HL-60 (cell line): ENCODE measurements at regions not wholly inside any gene's neighbourhood (a gene's known extent, or its start where the extent isn't known, plus 50 kb on each side); places are given as distances from the start of the nearest gene placed in this dataset.

ENCODE experiments used
- CTCF ChIP-seq: IDR thresholded peaks from one replicate; pipeline ENCODE4 v1.5.1; 2011; ENCODE audit warnings: low read length, control low read depth, inconsistent platforms; ENCODE audit not compliant: insufficient read depth
- GABPA ChIP-seq: IDR thresholded peaks from 2 replicates; pipeline ENCODE4 v1.6.1; 2012; ENCODE audit warnings: low read depth
- POLR2AphosphoS5 ChIP-seq: IDR thresholded peaks from 2 replicates; pipeline ENCODE4 v1.6.1; 2012; ENCODE audit warnings: low read depth
- REST ChIP-seq: IDR thresholded peaks from 2 replicates; pipeline ENCODE4 v1.6.1; 2012; ENCODE audit warnings: low read depth; ENCODE audit not compliant: insufficient replicate concordance

GRCh38 chr9:110083866-110084265 is 124.1 kb downstream of the C9orf152 start:
- no peak for TF ChIP-seq CTCF
- no peak for TF ChIP-seq POLR2AphosphoS5
- TF ChIP-seq REST, result no peak
- no peak for TF ChIP-seq GABPA
